ENCODE measurements at regions not wholly inside any gene's neighbourhood (a gene's known extent, or its start where the extent isn't known, plus 50 kb on each side); places are given as distances from the start of the nearest gene placed in this dataset.

GRCh38 chr16:48930951-48931553 is 321.1 kb upstream of the N4BP1 start:
- no peak for DNase-seq

GRCh38 chr16:48919791-48920190 is 309.8 kb upstream of the N4BP1 start:
- no peak for DNase-seq

GRCh38 chr16:48918520-48919258 is 308.7 kb upstream of the N4BP1 start:
- no peak for DNase-seq

- no peak for DNase-seq
Observed at GRCh38 chr16:48916566-48916965, 306.6 kb upstream of the N4BP1 start.

- no peak for DNase-seq
Observed at GRCh38 chr16:48914070-48914469, 304.1 kb upstream of the N4BP1 start.

GRCh38 chr16:48913384-48913783 is 303.4 kb upstream of the N4BP1 start:
- no peak for DNase-seq

GRCh38 chr16:48912360-48912759 is 302.4 kb upstream of the N4BP1 start:
- DNase-seq: no peak

- DNase-seq: no peak
Observed at GRCh38 chr16:48911700-48912099, 301.7 kb upstream of the N4BP1 start.

- DNase-seq: no peak
Observed at GRCh38 chr16:48910214-48910613, 300.2 kb upstream of the N4BP1 start.

GRCh38 chr16:48909231-48909630 is 299.3 kb upstream of the N4BP1 start:
- DNase-seq: no peak

- DNase-seq: no peak
Observed at GRCh38 chr16:48907906-48908634, 298.1 kb upstream of the N4BP1 start.

GRCh38 chr16:48905632-48906505 is 295.9 kb upstream of the N4BP1 start:
- DNase-seq: no peak

GRCh38 chr16:48904333-48904732 is 294.4 kb upstream of the N4BP1 start:
- DNase-seq: no peak

- DNase-seq: no peak
Observed at GRCh38 chr16:48903039-48903438, 293.1 kb upstream of the N4BP1 start.

- DNase-seq: no peak
Observed at GRCh38 chr16:48901712-48902374, 291.9 kb upstream of the N4BP1 start.

- no peak for DNase-seq
Observed at GRCh38 chr16:48899500-48899899, 289.5 kb upstream of the N4BP1 start.

- DNase-seq: no peak
Observed at GRCh38 chr16:48897698-48898205, 287.8 kb upstream of the N4BP1 start.

- DNase-seq: no peak
Observed at GRCh38 chr16:48895142-48895541, 285.2 kb upstream of the N4BP1 start.

- DNase-seq: no peak
Observed at GRCh38 chr16:48892893-48893292, 282.9 kb upstream of the N4BP1 start.

GRCh38 chr16:48887646-48888210 is 277.7 kb upstream of the N4BP1 start:
- DNase-seq: no peak

GRCh38 chr16:48885471-48885870 is 275.5 kb upstream of the N4BP1 start:
- DNase-seq: no peak

- no peak for DNase-seq
Observed at GRCh38 chr16:48881272-48881671, 271.3 kb upstream of the N4BP1 start.
